ENCODE measurements at regions not wholly inside any gene's neighbourhood (a gene's known extent, or its start where the extent isn't known, plus 50 kb on each side); places are given as distances from the start of the nearest gene placed in this dataset.

- TF ChIP-seq EP300 (IDR thresholded peaks at IDR 0.05) (no peak), CTCF (IDR thresholded peaks at IDR 0.05) (no peak)
Measured at GRCh38 chr5:126716861-126717260, 60.1 kb upstream of the LMNB1 start.

Measured in ovary (tissue), 3 donors.